Left ventricle myocardium inferior (tissue), 1 donor: ENCODE measurements at regions not wholly inside any gene's neighbourhood (a gene's known extent, or its start where the extent isn't known, plus 50 kb on each side); places are given as distances from the start of the nearest gene placed in this dataset.

Experiments
- DNase-seq: peaks from one replicate; pipeline ENCODE4 v3.0.0-alpha.2; 2020
- H3K27ac ChIP-seq: fragments of 200-600 bp; replicated peaks from 2 replicates; pipeline ENCODE4 v1.8.0; 2021
- H3K27me3 ChIP-seq: fragments of 200-600 bp; 2 replicates; pipeline ENCODE4 v1.8.0; 2021; ENCODE audit warnings: low read depth
- H3K36me3 ChIP-seq: fragments of 200-600 bp; 2 replicates; pipeline ENCODE4 v1.8.0; 2021
- H3K4me1 ChIP-seq: fragments of 200-600 bp; 2 replicates; pipeline ENCODE4 v1.8.0; 2021
- H3K4me3 ChIP-seq: fragments of 200-600 bp; 2 replicates; pipeline ENCODE4 v1.8.0; 2021; ENCODE audit warnings: mild to moderate bottlenecking, moderate library complexity
- H3K9me3 ChIP-seq: fragments of 200-600 bp; replicated peaks from 2 replicates; pipeline ENCODE4 v1.8.0; 2021
- CTCF ChIP-seq: fragments of 200-600 bp; IDR thresholded peaks from 2 replicates; pipeline ENCODE4 v1.8.0; 2021; ENCODE audit warnings: antibody characterized with exemption, mild to moderate bottlenecking, borderline replicate concordance
- intact Hi-C: fragments of 100-400 bp; cut with micrococcal nuclease; formaldehyde crosslinking; loops from one replicate; pipeline ENCODE4 v1.11.0; 2022
- donor health status: DM: no; HTN: yes; CAD: no; lungs with severe emphysema.

- H3K4me3 ChIP-seq = no peak overlapping the region
- DNase-seq = no peak
- H3K27ac ChIP-seq = no peak overlapping the region
- no peak for TF ChIP-seq CTCF
- no peaks in the 10 kb centered on the region for H3K36me3 ChIP-seq
- intact Hi-C loops = no loop called here
- H3K9me3 ChIP-seq = no peaks in the 10 kb centered on the region
- no peaks in the 10 kb centered on the region for H3K4me1 ChIP-seq
- H3K27me3 ChIP-seq = no peaks in the 10 kb centered on the region
Measured at GRCh38 chr3:176647987-176648386, 549.3 kb downstream of the TBL1XR1 start.

GRCh38 chr3:176633511-176633910 lies 563.8 kb downstream of the TBL1XR1 start:
- H3K27ac ChIP-seq = no peak overlapping the region
- TF ChIP-seq CTCF = no peak

GRCh38 chr3:176632925-176633324 lies 564.4 kb downstream of the TBL1XR1 start:
- intact Hi-C loops = no loop called here
- no peaks in the 10 kb centered on the region for H3K4me1 ChIP-seq
- TF ChIP-seq CTCF = no peak
- no peak overlapping the region for H3K27ac ChIP-seq
- peaks cover 16% of the 10 kb centered on the region for H3K27me3 ChIP-seq
- H3K4me3 ChIP-seq = no peak overlapping the region
- H3K9me3 ChIP-seq = no peaks in the 10 kb centered on the region
- no peak for DNase-seq
- H3K36me3 ChIP-seq = no peaks in the 10 kb centered on the region

More at GRCh38 chr3:176633511-176633910, 563.8 kb downstream of the TBL1XR1 start:
- Histone ChIP-seq H3K36me3 (no peaks in the 10 kb centered on the region), H3K4me3 (no peak overlapping the region), H3K9me3 (no peaks in the 10 kb centered on the region), H3K4me1 (no peaks in the 10 kb centered on the region), H3K27me3 (peaks cover 16% of the 10 kb centered on the region)
- DNase-seq = no peak
- intact Hi-C loops = no loop called here

- no peaks in the 10 kb centered on the region for H3K36me3 ChIP-seq
- TF ChIP-seq CTCF = no peak
- no peak for DNase-seq
- no peaks in the 10 kb centered on the region for H3K9me3 ChIP-seq
- peaks cover 16% of the 10 kb centered on the region for H3K27me3 ChIP-seq
- H3K4me1 ChIP-seq = no peaks in the 10 kb centered on the region
- H3K27ac ChIP-seq = no peak overlapping the region
- intact Hi-C loops = no loop called here
- no peak overlapping the region for H3K4me3 ChIP-seq
Measured at GRCh38 chr3:176631165-176631564, 566.1 kb downstream of the TBL1XR1 start.

- Histone ChIP-seq H3K9me3 (no peaks in the 10 kb centered on the region), H3K4me1 (no peaks in the 10 kb centered on the region), H3K27ac (no peak overlapping the region), H3K36me3 (no peaks in the 10 kb centered on the region), H3K27me3 (no peaks in the 10 kb centered on the region), H3K4me3 (no peak overlapping the region)
- no peak for TF ChIP-seq CTCF
- intact Hi-C loops = no loop called here
- no peak for DNase-seq
Measured at GRCh38 chr3:176628101-176628639, 569.1 kb downstream of the TBL1XR1 start.
